Activated CD4-positive, alpha-beta T cell treated with anti-CD3 and anti-CD28 coated beads for 24 hours (primary cell): ENCODE measurements at regions not wholly inside any gene's neighbourhood (a gene's known extent, or its start where the extent isn't known, plus 50 kb on each side); places are given as distances from the start of the nearest gene placed in this dataset.
"Not testable (repeated sequence)": the region's sequence is repeated elsewhere in the genome, so short reads cannot be mapped to it uniquely, and the experiment has no call there.

Source experiments
- DNase-seq, 2 donors: peaks; one replicate each; pipeline ENCODE4 v3.0.0-alpha.2; 2020; ENCODE audit warnings: low read depth in 2 of 2

GRCh38 chr12:67837876-67838275 lies 151.4 kb upstream of the IFNG-AS1 start:
- no peak for DNase-seq

- DNase-seq: no peak
These were observed 147.1 kb upstream of the IFNG-AS1 start for GRCh38 chr12:67842124-67842523.

GRCh38 chr12:67843257-67843656 lies 146.0 kb upstream of the IFNG-AS1 start:
- no peak for DNase-seq

GRCh38 chr12:67852701-67853100 lies 136.5 kb upstream of the IFNG-AS1 start:
- no peak for DNase-seq

- DNase-seq: no peak
These were observed 136.0 kb upstream of the IFNG-AS1 start for GRCh38 chr12:67853204-67853603.

- DNase-seq: no peak
These were observed 134.9 kb upstream of the IFNG-AS1 start for GRCh38 chr12:67854351-67854750.

GRCh38 chr12:67855103-67855502 lies 134.1 kb upstream of the IFNG-AS1 start:
- no peak for DNase-seq

GRCh38 chr12:67871231-67871630 lies 118.0 kb upstream of the IFNG-AS1 start:
- DNase-seq: no peak

- DNase-seq: no peak
These were observed 115.9 kb upstream of the IFNG-AS1 start for GRCh38 chr12:67873355-67873754.

- DNase-seq: no peak
These were observed 112.8 kb upstream of the IFNG-AS1 start for GRCh38 chr12:67876305-67876915.

- no peak for DNase-seq
These were observed 111.5 kb upstream of the IFNG-AS1 start for GRCh38 chr12:67877727-67878126.

- no peak for DNase-seq
These were observed 109.3 kb upstream of the IFNG-AS1 start for GRCh38 chr12:67879937-67880336.

GRCh38 chr12:67881565-67881964 lies 107.7 kb upstream of the IFNG-AS1 start:
- no peak for DNase-seq

- DNase-seq: no peak
These were observed 104.7 kb upstream of the IFNG-AS1 start for GRCh38 chr12:67884596-67884995.

GRCh38 chr12:67885375-67886169 lies 103.7 kb upstream of the IFNG-AS1 start:
- no peak for DNase-seq

- DNase-seq: no peak
These were observed 102.2 kb upstream of the IFNG-AS1 start for GRCh38 chr12:67887065-67887464.

- no peak for DNase-seq
These were observed 99.3 kb upstream of the IFNG-AS1 start for GRCh38 chr12:67889931-67890330.

- DNase-seq: no peak
These were observed 98.5 kb upstream of the IFNG-AS1 start for GRCh38 chr12:67890726-67891258.

- no peak for DNase-seq
These were observed 97.7 kb upstream of the IFNG-AS1 start for GRCh38 chr12:67891596-67891995.

GRCh38 chr12:67892259-67893021 lies 96.8 kb upstream of the IFNG-AS1 start:
- no peak for DNase-seq

GRCh38 chr12:67893022-67893580 lies 96.1 kb upstream of the IFNG-AS1 start:
- DNase-seq: no peak

GRCh38 chr12:67900418-67900817 lies 88.8 kb upstream of the IFNG-AS1 start:
- DNase-seq: not testable (repeated sequence)
